ENCODE measurements at regions not wholly inside any gene's neighbourhood (a gene's known extent, or its start where the extent isn't known, plus 50 kb on each side); places are given as distances from the start of the nearest gene placed in this dataset.
"Not testable (repeated sequence)": the region's sequence is repeated elsewhere in the genome, so short reads cannot be mapped to it uniquely, and the experiment has no call there.

- ChIA-PET CTCF (interaction anchor here (0.6 kb wide), 1 partner anchor 242 kb away, joined by 3 read pairs; no protein-coding TSS in a partner anchor), POLR2A (no interaction called here)
- no peak for DNase-seq (ENCODE audit: unreplicated experiment)
- H3K9me3 Mint-ChIP-seq (ENCODE audit: unreplicated experiment) = no peaks in the 10 kb centered on the region
- H3K27me3 Mint-ChIP-seq (ENCODE audit: insufficient read depth, unreplicated experiment) = no peaks in the 10 kb centered on the region
- no peak overlapping the region for H3K27ac Mint-ChIP-seq (ENCODE audit: low read depth, unreplicated experiment)
- TF ChIP-seq CTCF (IDR thresholded peaks at IDR 0.05; ENCODE audit: unreplicated experiment) = no peak
- no TSS peak for BruUV-seq (replicated peaks)
- intact Hi-C loops (cut with micrococcal nuclease) = no loop called here
- no peaks in the 10 kb centered on the region for H3K36me3 Mint-ChIP-seq (ENCODE audit: insufficient read depth, unreplicated experiment)
- H3K4me3 Mint-ChIP-seq (ENCODE audit: unreplicated experiment) = no peak overlapping the region
- peaks cover 6% of the 10 kb centered on the region for H3K4me1 Mint-ChIP-seq (ENCODE audit: insufficient read depth, unreplicated experiment)
Observed at GRCh38 chr4:115456231-115456630, 342.8 kb upstream of the NDST4 start.

GRCh38 chr4:115454228-115454627, 340.8 kb upstream of the NDST4 start:
- ChIA-PET CTCF (interaction anchor here (1.1 kb wide), 1 partner anchor 13 kb away, joined by 3 read pairs; no protein-coding TSS in a partner anchor), POLR2A (interaction anchor here (1.2 kb wide), 1 partner anchor 16 kb away, joined by 4 read pairs; no protein-coding TSS in a partner anchor)
- no TSS peak for BruUV-seq (replicated peaks)
- H3K4me3 Mint-ChIP-seq (ENCODE audit: unreplicated experiment) = no peak overlapping the region
- no peak for DNase-seq (ENCODE audit: unreplicated experiment)
- no peak for TF ChIP-seq CTCF (IDR thresholded peaks at IDR 0.05; ENCODE audit: unreplicated experiment)
- H3K36me3 Mint-ChIP-seq (ENCODE audit: insufficient read depth, unreplicated experiment) = no peaks in the 10 kb centered on the region
- no peak overlapping the region for H3K27ac Mint-ChIP-seq (ENCODE audit: low read depth, unreplicated experiment)
- no peaks in the 10 kb centered on the region for H3K9me3 Mint-ChIP-seq (ENCODE audit: unreplicated experiment)
- H3K4me1 Mint-ChIP-seq (ENCODE audit: insufficient read depth, unreplicated experiment) = peaks cover 6% of the 10 kb centered on the region
- H3K27me3 Mint-ChIP-seq (ENCODE audit: insufficient read depth, unreplicated experiment) = no peaks in the 10 kb centered on the region
- intact Hi-C loops (cut with micrococcal nuclease) = no loop called here

GRCh38 chr4:115453416-115453815, 340.0 kb upstream of the NDST4 start:
- H3K9me3 Mint-ChIP-seq (ENCODE audit: unreplicated experiment) = no peaks in the 10 kb centered on the region
- no peaks in the 10 kb centered on the region for H3K36me3 Mint-ChIP-seq (ENCODE audit: insufficient read depth, unreplicated experiment)
- ChIA-PET CTCF (no interaction called here), POLR2A (interaction anchor here (0.6 to 1.2 kb wide), 2 partner anchors 16 to 619 kb away, joined by 3 to 4 read pairs; no protein-coding TSS in a partner anchor)
- DNase-seq (ENCODE audit: unreplicated experiment) = peak; percentile 36
- intact Hi-C loops (cut with micrococcal nuclease) = no loop called here
- H3K27ac Mint-ChIP-seq (ENCODE audit: low read depth, unreplicated experiment) = no peak overlapping the region
- H3K4me1 Mint-ChIP-seq (ENCODE audit: insufficient read depth, unreplicated experiment) = peaks cover 6% of the 10 kb centered on the region
- BruUV-seq (replicated peaks) = no TSS peak
- no peak overlapping the region for H3K4me3 Mint-ChIP-seq (ENCODE audit: unreplicated experiment)
- no peak for TF ChIP-seq CTCF (IDR thresholded peaks at IDR 0.05; ENCODE audit: unreplicated experiment)
- H3K27me3 Mint-ChIP-seq (ENCODE audit: insufficient read depth, unreplicated experiment) = no peaks in the 10 kb centered on the region

GRCh38 chr4:115452229-115452628, 338.8 kb upstream of the NDST4 start:
- H3K4me1 Mint-ChIP-seq (ENCODE audit: insufficient read depth, unreplicated experiment); BruUV-seq (replicated peaks); H3K27ac Mint-ChIP-seq (ENCODE audit: low read depth, unreplicated experiment); H3K27me3 Mint-ChIP-seq (ENCODE audit: insufficient read depth, unreplicated experiment); H3K36me3 Mint-ChIP-seq (ENCODE audit: insufficient read depth, unreplicated experiment); DNase-seq (ENCODE audit: unreplicated experiment); intact Hi-C loops (cut with micrococcal nuclease); H3K9me3 Mint-ChIP-seq (ENCODE audit: unreplicated experiment); H3K4me3 Mint-ChIP-seq (ENCODE audit: unreplicated experiment); POLR2A ChIA-PET; CTCF ChIA-PET: not testable (repeated sequence)

GRCh38 chr4:115437739-115438138, 324.3 kb upstream of the NDST4 start:
- Mint-ChIP-seq H3K9me3 (ENCODE audit: unreplicated experiment) (no peaks in the 10 kb centered on the region), H3K27ac (ENCODE audit: low read depth, unreplicated experiment) (no peak overlapping the region), H3K4me3 (ENCODE audit: unreplicated experiment) (no peak overlapping the region), H3K27me3 (ENCODE audit: insufficient read depth, unreplicated experiment) (no peaks in the 10 kb centered on the region), H3K4me1 (ENCODE audit: insufficient read depth, unreplicated experiment) (peaks cover 22% of the 10 kb centered on the region), H3K36me3 (ENCODE audit: insufficient read depth, unreplicated experiment) (no peaks in the 10 kb centered on the region)
- ChIA-PET POLR2A (interaction anchor here (1.4 kb wide), 1 partner anchor 16 kb away, joined by 4 read pairs; no protein-coding TSS in a partner anchor), CTCF (interaction anchor here (1.3 kb wide), 1 partner anchor 99 kb away, joined by 4 read pairs; no protein-coding TSS in a partner anchor)
- no peak for TF ChIP-seq CTCF (IDR thresholded peaks at IDR 0.05; ENCODE audit: unreplicated experiment)
- DNase-seq (ENCODE audit: unreplicated experiment) = no peak
- intact Hi-C loops (cut with micrococcal nuclease) = no loop called here
- no TSS peak for BruUV-seq (replicated peaks)
